HEK293T (cell line): ENCODE measurements at regions not wholly inside any gene's neighbourhood (a gene's known extent, or its start where the extent isn't known, plus 50 kb on each side); places are given as distances from the start of the nearest gene placed in this dataset.

Experiments
- ARNT ChIP-seq: fragments of 450-650 bp; IDR thresholded peaks from 2 replicates; pipeline ENCODE4 v1.6.1; 2017; ENCODE audit warnings: mild to moderate bottlenecking
- BHLHE40 ChIP-seq: fragments of 450-650 bp; IDR thresholded peaks from 2 replicates; pipeline ENCODE4 v1.6.1; 2016; ENCODE audit warnings: mild to moderate bottlenecking, moderate library complexity, borderline replicate concordance
- CTBP1 ChIP-seq: fragments of 450-650 bp; IDR thresholded peaks from 2 replicates; pipeline ENCODE4 v1.6.1; 2016; ENCODE audit warnings: borderline replicate concordance
- FOXA1 ChIP-seq: fragments of 450-650 bp; IDR thresholded peaks from 2 replicates; pipeline ENCODE4 v1.6.1; 2016; ENCODE audit warnings: mild to moderate bottlenecking
- FOXM1 ChIP-seq: fragments of 450-650 bp; IDR thresholded peaks from 2 replicates; pipeline ENCODE4 v1.6.1; 2017; ENCODE audit warnings: mild to moderate bottlenecking, borderline replicate concordance
- L3MBTL2 ChIP-seq: fragments of 450-650 bp; conservative IDR thresholded peaks from 2 replicates; pipeline ENCODE4 v1.6.1; 2016; ENCODE audit warnings: mild to moderate bottlenecking
- PKNOX1 ChIP-seq: fragments of 450-650 bp; IDR thresholded peaks from 2 replicates; pipeline ENCODE4 v1.6.1; 2016
- SP1 ChIP-seq: fragments of 450-650 bp; IDR thresholded peaks from 2 replicates; pipeline ENCODE4 v1.6.1; 2017
- SUZ12 ChIP-seq: fragments of 450-650 bp; IDR thresholded peaks from 2 replicates; pipeline ENCODE4 v1.6.1; 2016; ENCODE audit warnings: mild to moderate bottlenecking
- TARDBP ChIP-seq: fragments of 450-650 bp; IDR thresholded peaks from 2 replicates; pipeline ENCODE4 v1.6.1; 2016
- ZNF384 ChIP-seq: fragments of 450-650 bp; IDR thresholded peaks from 2 replicates; pipeline ENCODE4 v1.6.1; 2016

- no peak for TF ChIP-seq SP1
- TF ChIP-seq FOXA1, result no peak
- TF ChIP-seq L3MBTL2, result no peak
- no peak for TF ChIP-seq TARDBP
- no peak for TF ChIP-seq SUZ12
- TF ChIP-seq CTBP1, result no peak
- no peak for TF ChIP-seq ARNT
- no peak for TF ChIP-seq ZNF384
- TF ChIP-seq BHLHE40, result no peak
- no peak for TF ChIP-seq FOXM1
- no peak for TF ChIP-seq PKNOX1
Observed at GRCh38 chr13:78816154-78816553, 157.2 kb upstream of the OBI1 start.
